ENCODE measurements at regions not wholly inside any gene's neighbourhood (a gene's known extent, or its start where the extent isn't known, plus 50 kb on each side); places are given as distances from the start of the nearest gene placed in this dataset.

DNA sequence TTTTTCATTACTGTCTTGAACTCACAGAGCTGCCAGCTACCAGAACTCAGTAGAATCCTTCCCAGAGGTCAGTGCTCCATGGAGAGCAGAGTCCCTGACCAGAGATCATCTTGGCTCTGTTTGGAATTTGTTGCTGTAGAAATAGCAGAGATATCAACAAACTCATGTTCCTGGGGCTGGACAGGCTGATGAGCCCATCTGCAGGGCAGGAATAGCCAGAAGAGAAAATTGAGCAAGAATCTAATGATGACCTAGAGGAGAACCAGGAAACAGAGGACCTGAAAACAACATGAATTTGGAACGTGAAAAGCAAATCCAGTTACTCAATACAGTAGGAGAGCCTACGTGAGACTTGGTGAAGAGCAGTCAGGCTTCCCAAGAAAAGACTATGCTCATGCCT, 437.8 kb downstream of the PLK2 start:
- TF ChIP-seq, protein P1, sequence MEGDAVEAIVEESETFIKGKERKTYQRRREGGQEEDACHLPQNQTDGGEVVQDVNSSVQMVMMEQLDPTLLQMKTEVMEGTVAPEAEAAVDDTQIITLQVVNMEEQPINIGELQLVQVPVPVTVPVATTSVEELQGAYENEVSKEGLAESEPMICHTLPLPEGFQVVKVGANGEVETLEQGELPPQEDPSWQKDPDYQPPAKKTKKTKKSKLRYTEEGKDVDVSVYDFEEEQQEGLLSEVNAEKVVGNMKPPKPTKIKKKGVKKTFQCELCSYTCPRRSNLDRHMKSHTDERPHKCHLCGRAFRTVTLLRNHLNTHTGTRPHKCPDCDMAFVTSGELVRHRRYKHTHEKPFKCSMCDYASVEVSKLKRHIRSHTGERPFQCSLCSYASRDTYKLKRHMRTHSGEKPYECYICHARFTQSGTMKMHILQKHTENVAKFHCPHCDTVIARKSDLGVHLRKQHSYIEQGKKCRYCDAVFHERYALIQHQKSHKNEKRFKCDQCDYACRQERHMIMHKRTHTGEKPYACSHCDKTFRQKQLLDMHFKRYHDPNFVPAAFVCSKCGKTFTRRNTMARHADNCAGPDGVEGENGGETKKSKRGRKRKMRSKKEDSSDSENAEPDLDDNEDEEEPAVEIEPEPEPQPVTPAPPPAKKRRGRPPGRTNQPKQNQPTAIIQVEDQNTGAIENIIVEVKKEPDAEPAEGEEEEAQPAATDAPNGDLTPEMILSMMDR (conservative IDR thresholded peaks at IDR 0.05; ENCODE audit: low read depth, low read length) = no peak
- TF ChIP-seq EZH2phosphoT487 (IDR thresholded peaks at IDR 0.05; ENCODE audit: borderline replicate concordance, low read length) = no peak
- no peak for TF ChIP-seq EZH2 (IDR thresholded peaks at IDR 0.05; ENCODE audit: low read length, unreplicated experiment)

Data from PC-3 (cell line).